NCI-H69 (cell line): ENCODE measurements at regions not wholly inside any gene's neighbourhood (a gene's known extent, or its start where the extent isn't known, plus 50 kb on each side); places are given as distances from the start of the nearest gene placed in this dataset.
"Not testable (repeated sequence)": the region's sequence is repeated elsewhere in the genome, so short reads cannot be mapped to it uniquely, and the experiment has no call there.

Experiments used
- DNase-seq: peaks from one replicate; lab custom pipeline; 2025; lab: John Stamatoyannopoulos, UW

- no peak for DNase-seq
These were observed 199.9 kb upstream of the SATB1 start for GRCh38 chr3:18625085-18625484.

DNA sequence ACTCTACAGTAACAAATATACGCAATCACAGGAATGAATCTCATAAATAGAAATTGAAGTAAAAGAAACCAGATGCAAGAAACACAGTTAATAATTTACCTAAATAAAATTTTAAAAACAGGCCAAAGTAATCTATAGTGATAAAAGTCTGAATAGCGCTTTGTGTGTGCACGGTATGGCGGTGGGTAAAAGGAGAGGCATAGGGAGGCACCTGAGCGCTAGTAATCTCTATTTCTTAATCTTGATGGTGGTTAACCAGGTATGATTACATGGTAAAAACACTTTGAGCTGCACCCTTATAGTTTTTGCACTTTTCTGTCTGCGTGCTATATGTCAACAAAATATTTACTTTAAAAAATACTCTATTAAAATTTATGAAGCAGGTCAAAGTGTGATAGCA lies 198.1 kb upstream of the SATB1 start:
- no peak for DNase-seq

- DNase-seq, result no peak
These were observed 193.6 kb upstream of the SATB1 start for GRCh38 chr3:18618723-18619122.

- no peak for DNase-seq
These were observed 186.9 kb upstream of the SATB1 start for GRCh38 chr3:18611991-18612390.

- DNase-seq, result no peak
These were observed 184.0 kb upstream of the SATB1 start for GRCh38 chr3:18609187-18609586.

DNA sequence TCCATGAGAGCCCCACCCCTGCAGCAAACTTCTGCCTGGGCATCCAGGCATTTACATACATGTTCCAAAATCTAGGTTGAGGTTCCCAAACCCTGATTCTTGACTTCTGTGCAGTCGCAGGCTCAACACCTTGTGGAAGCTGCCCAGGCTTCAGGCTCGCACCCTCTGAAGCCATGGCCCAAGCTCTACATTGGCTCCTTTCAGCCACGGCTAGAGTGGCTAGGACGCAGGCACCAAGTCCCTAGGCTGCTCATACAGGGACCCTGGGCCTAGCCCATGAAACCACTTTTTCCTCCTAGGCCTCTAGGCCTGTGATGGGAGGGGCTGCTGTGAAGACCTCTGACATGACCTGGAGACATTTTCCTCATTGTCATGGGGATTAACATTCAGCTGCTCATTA lies 172.8 kb upstream of the SATB1 start:
- no peak for DNase-seq

- DNase-seq, result no peak
These were observed 168.1 kb upstream of the SATB1 start for GRCh38 chr3:18593231-18593630.

GRCh38 chr3:18591120-18591519 lies 166.0 kb upstream of the SATB1 start:
- peak; percentile 50 for DNase-seq

DNA sequence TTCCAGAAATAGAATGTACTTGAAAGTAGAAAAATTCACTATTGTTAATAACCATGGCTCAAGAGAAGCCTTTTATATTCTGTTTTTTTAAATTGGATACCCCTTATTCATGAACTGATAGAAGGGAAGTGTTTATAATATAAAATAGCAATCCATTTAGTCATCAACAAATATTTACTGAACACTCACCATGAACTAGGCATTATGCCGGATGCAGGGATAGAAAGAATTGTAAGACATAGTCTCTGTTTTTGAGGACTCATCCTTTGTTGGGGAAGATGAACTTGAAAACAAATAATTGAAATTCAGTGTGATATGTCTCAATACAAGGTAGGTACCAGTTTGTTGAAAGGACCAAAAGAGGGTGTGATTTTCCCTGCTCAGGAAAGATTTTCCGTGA lies 160.9 kb upstream of the SATB1 start:
- no peak for DNase-seq

- no peak for DNase-seq
These were observed 160.1 kb upstream of the SATB1 start for GRCh38 chr3:18585004-18585968.

DNA sequence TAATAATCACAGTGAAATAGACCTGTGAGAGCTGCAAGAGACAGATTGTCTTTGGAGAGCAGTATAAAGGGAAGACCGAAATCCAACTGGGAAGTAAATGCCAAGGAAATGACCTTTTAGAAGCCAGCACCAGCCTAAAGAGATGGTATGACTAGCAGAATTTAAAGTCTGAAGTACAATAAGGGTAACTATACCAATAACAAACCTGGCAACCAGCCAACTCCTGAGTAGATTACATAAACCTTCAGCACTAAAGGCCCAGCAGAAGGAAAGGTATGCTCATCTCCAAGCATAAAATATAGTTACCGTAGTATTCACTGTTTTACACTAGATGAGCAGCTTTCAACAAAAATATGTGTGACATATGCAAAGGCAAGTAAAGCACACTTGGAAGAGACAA lies 155.1 kb upstream of the SATB1 start:
- DNase-seq, result peak; percentile 65

GRCh38 chr3:18579661-18580060 lies 154.5 kb upstream of the SATB1 start:
- DNase-seq, result no peak

DNA sequence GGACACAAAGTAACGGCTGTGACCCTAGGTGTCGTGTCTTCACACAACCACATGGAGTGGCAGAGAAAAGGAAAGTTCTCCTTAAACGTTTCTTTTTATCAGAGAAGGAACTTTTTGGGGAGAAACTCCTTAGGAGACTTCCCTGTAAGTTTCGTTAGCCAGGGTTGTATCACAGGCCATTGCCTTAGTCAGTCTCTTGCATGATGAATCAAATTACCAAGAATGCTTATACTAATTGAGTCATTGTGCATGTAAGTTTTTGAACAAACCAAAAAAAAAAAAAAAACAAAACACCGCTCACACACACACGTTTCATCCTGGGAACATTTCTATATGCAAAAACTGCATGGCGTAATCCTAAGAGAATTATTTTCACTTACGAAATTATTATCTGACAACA lies 150.4 kb upstream of the SATB1 start:
- no peak for DNase-seq

- no peak for DNase-seq
These were observed 147.7 kb upstream of the SATB1 start for GRCh38 chr3:18572809-18573208.

GRCh38 chr3:18567293-18567692 lies 142.2 kb upstream of the SATB1 start:
- no peak for DNase-seq

DNA sequence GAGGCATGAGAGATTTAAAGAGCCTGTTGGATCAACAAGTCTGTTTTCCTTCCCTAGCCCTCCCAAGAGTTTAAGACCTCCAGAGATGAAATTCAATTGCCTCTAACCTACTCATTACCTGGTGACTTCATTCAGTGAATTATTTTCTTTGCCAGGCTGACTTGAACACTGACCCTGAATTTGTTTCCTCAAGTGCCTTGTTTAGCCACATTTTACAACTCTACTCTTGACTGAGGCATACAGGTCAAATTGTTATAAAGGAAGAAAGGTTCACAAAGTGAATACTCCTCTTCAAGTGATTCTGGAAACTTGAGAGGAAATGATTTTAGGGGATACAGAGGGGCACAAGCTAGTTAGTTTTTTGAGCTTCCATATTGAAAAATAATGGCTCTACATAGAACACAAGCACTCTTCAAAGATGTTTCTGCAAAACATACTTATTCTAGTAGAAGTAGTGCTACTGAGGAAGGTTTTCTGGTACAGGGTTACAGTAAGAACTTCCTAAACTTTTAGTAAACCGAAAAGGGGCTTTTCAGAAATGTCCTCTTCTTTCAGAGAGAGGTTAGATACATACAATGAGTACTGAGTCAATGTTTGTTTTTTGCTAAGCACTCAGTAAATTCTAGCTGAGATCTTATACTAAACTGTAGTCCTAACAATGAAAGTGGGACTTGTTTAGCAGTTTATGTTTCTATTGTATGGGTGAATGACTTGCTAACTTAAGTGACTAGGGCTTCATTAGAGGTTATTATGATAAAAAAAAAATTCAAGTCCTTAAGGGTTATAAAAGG lies 137.4 kb upstream of the SATB1 start:
- DNase-seq, result no peak

DNA sequence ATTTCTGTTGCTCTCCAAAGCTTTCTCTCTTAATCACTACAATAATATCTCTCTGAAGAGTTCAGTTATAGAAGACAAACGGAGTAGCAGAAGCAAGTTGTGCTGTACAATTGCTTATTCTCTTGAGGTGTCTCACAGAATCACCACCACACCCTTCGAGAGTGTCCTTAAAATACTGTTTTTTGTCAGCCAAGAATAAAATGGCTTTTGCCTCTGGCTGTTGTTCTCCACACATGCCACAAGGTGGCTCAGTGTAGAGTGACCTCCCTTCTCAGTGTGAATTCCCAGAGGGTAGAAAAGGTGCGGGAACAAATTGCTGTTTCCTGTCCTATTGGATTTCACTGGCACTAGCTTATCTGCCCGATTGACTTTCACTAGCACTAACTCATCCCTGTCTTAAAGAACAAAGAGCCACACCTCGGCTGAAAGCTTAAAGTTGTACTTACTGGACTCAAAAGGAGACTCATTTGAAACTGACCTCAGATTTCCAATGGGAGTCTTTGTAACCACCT lies 134.2 kb upstream of the SATB1 start:
- DNase-seq, result peak; percentile 82

GRCh38 chr3:18558507-18558906 lies 133.4 kb upstream of the SATB1 start:
- no peak for DNase-seq

DNA sequence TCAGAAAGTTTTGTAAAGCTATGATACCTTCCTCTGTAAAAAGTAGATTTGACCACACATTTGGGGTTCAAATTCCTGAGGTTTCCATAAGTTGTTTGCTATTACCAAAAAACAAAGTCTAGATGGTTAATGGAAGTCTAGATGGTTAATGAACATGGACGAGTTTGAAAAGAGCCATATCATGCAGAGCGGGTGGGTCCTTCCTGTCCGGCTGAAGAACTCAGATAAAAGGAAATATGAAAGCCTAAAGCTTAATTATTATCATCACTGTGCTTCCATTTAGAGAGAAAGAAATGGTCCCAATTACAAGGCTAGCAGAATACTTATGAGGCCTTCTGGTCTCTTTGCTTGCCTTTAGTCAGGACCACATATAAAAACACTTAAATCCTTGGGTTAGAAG lies 132.1 kb upstream of the SATB1 start:
- DNase-seq, result no peak

DNA sequence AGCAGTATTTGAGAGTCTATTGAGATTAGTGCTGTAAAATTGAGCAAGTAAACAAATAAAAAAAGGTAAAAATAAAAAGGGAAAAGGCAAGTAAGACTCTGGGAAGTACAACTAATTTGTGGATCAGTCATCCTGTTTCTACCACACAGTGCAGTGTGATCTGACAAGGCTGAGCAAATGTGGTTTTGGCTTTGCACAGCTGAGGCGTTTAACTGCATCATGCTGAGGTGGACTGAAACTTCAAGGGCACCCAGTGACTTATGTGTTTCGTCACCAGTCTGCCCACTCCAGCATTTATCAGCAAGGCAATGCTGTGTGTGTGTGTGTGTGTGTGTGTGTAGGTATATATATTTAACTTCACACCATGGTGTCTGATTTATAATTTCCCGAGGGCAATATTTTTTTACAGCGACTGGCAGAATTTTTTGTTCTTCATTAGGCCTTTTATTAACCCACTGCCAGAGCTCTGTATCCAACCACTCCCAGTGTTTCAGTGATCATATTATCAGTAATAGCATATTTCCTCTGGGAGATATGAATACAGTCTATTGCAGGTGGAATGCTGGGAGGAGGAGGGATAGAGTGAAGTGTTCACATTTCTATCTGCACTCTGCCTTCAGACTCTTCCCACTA lies 131.5 kb upstream of the SATB1 start:
- DNase-seq, result peak; percentile 1

GRCh38 chr3:18556001-18556408 lies 130.9 kb upstream of the SATB1 start:
- DNase-seq, result no peak

GRCh38 chr3:18552579-18553105 lies 127.5 kb upstream of the SATB1 start:
- DNase-seq, result not testable (repeated sequence)
